SK-N-SH treated with all-trans-retinoic acid at 6 μM for 48 hours (cell line): ENCODE measurements at regions not wholly inside any gene's neighbourhood (a gene's known extent, or its start where the extent isn't known, plus 50 kb on each side); places are given as distances from the start of the nearest gene placed in this dataset.

ENCODE experiments used
- ATAC-seq: fragments of 200-7000 bp; cut with Tn5 transposase; 3 replicates; pipeline ENCODE4 v1.9.1; 2020; ENCODE audit warnings: mild to moderate bottlenecking, moderate library complexity
- ARNTL ChIP-seq: fragments of 450-650 bp; formaldehyde crosslinking; IDR thresholded peaks from 2 replicates; pipeline ENCODE4 v1.5.0; 2020; ENCODE audit warnings: low read depth, mild to moderate bottlenecking, moderate library complexity, borderline replicate concordance
- CREB5 ChIP-seq: fragments of 250-450 bp; sonication (Bioruptor Pico); IDR thresholded peaks from 2 replicates; pipeline ENCODE4 v1.5.1; 2020; ENCODE audit warnings: low read depth, mild to moderate bottlenecking, moderate library complexity
- CSRNP3 ChIP-seq: fragments of 250-450 bp; sonication (Bioruptor Pico); IDR thresholded peaks from 2 replicates; pipeline ENCODE4 v1.5.1; 2021; ENCODE audit warnings: mild to moderate bottlenecking, moderate library complexity
- ESRRG ChIP-seq: fragments of 250-450 bp; sonication (Bioruptor Pico); IDR thresholded peaks from 2 replicates; pipeline ENCODE4 v1.6.1; 2021; ENCODE audit warnings: mild to moderate bottlenecking
- GLIS3 ChIP-seq: fragments of 250-450 bp; sonication (Bioruptor Pico); IDR thresholded peaks from 2 replicates; pipeline ENCODE4 v1.5.0; 2020; ENCODE audit warnings: mild to moderate bottlenecking, moderate library complexity
- ISL1 ChIP-seq: fragments of 250-450 bp; sonication (Bioruptor Pico); IDR thresholded peaks from 2 replicates; pipeline ENCODE4 v2.1.2; 2022; ENCODE audit warnings: mild to moderate bottlenecking, moderate library complexity
- POU6F1 ChIP-seq: fragments of 250-450 bp; sonication (Bioruptor Pico); IDR thresholded peaks from 2 replicates; pipeline ENCODE4 v1.8.0; 2021; ENCODE audit warnings: low read depth, mild to moderate bottlenecking, moderate library complexity, borderline replicate concordance
- RARB ChIP-seq: fragments of 250-450 bp; sonication (Bioruptor Pico); IDR thresholded peaks from 2 replicates; pipeline ENCODE4 v1.8.0; 2021; ENCODE audit warnings: mild to moderate bottlenecking, moderate library complexity
- SNAI2 ChIP-seq: fragments of 250-450 bp; sonication (Bioruptor Pico); IDR thresholded peaks from 2 replicates; pipeline ENCODE4 v1.5.0; 2020; ENCODE audit warnings: mild to moderate bottlenecking, moderate library complexity
- TCF4 ChIP-seq: fragments of 250-450 bp; sonication (Bioruptor Pico); IDR thresholded peaks from 2 replicates; pipeline ENCODE4 v1.8.0; 2021; ENCODE audit warnings: mild to moderate bottlenecking, moderate library complexity, borderline replicate concordance
- TSHZ2 ChIP-seq: fragments of 250-450 bp; sonication (Bioruptor Pico); IDR thresholded peaks from 2 replicates; pipeline ENCODE4 v1.5.0; 2020; ENCODE audit warnings: mild to moderate bottlenecking, moderate library complexity
- ZC3H10 ChIP-seq: fragments of 250-450 bp; sonication (Bioruptor Pico); IDR thresholded peaks from 2 replicates; pipeline ENCODE4 v1.5.1; 2021; ENCODE audit warnings: mild to moderate bottlenecking, moderate library complexity
- ZFP3 ChIP-seq: fragments of 250-450 bp; sonication (Bioruptor Pico); IDR thresholded peaks from 2 replicates; pipeline ENCODE4 v1.5.0; 2020; ENCODE audit warnings: mild to moderate bottlenecking, moderate library complexity
- ZNF565 ChIP-seq: fragments of 450-650 bp; formaldehyde crosslinking; conservative IDR thresholded peaks from 2 replicates; pipeline ENCODE4 v1.5.0; 2020; ENCODE audit warnings: low read depth, mild to moderate bottlenecking, moderate library complexity
- ZNF8 ChIP-seq: fragments of 450-650 bp; formaldehyde crosslinking; IDR thresholded peaks from 2 replicates; pipeline ENCODE4 v1.5.0; 2020; ENCODE audit warnings: mild to moderate bottlenecking, moderate library complexity

- no peak for ATAC-seq
- no peak for TF ChIP-seq CSRNP3
- no peak for TF ChIP-seq TSHZ2 (CRISPR knock-in tag)
- no peak for TF ChIP-seq ZFP3 (CRISPR knock-in tag)
- no peak for TF ChIP-seq ESRRG (CRISPR knock-in tag)
- no peak for TF ChIP-seq TCF4 (CRISPR knock-in tag)
- no peak for TF ChIP-seq GLIS3 (CRISPR knock-in tag)
- no peak for TF ChIP-seq ZNF565 (CRISPR knock-in tag)
- no peak for TF ChIP-seq ZNF8 (CRISPR knock-in tag)
- TF ChIP-seq RARB (CRISPR knock-in tag), result no peak
- no peak for TF ChIP-seq CREB5 (CRISPR knock-in tag)
- no peak for TF ChIP-seq POU6F1 (CRISPR knock-in tag)
- TF ChIP-seq ISL1 (CRISPR knock-in tag), result no peak
- no peak for TF ChIP-seq ZC3H10 (CRISPR knock-in tag)
Observed at GRCh38 chr1:106868828-106869227, 187.6 kb upstream of the PRMT6 start.

- TF ChIP-seq ZNF565 (CRISPR knock-in tag), result no peak
- TF ChIP-seq TSHZ2 (CRISPR knock-in tag), result no peak
- TF ChIP-seq, all 23 proteins: peak for 0
- ATAC-seq, result no peak
Observed at GRCh38 chr1:106875622-106876021, 180.9 kb upstream of the PRMT6 start.

- no peak for ATAC-seq
- no peak for TF ChIP-seq TCF4 (CRISPR knock-in tag)
- no peak for TF ChIP-seq CSRNP3
- no peak for TF ChIP-seq ZNF565 (CRISPR knock-in tag)
- TF ChIP-seq ZNF8 (CRISPR knock-in tag), result no peak
- TF ChIP-seq ARNTL (CRISPR knock-in tag), result no peak
- TF ChIP-seq ZFP3 (CRISPR knock-in tag), result no peak
- TF ChIP-seq ISL1 (CRISPR knock-in tag), result no peak
- no peak for TF ChIP-seq SNAI2
- no peak for TF ChIP-seq CREB5 (CRISPR knock-in tag)
Observed at GRCh38 chr1:106876384-106876783, 180.1 kb upstream of the PRMT6 start.
